MM.1S (cell line): ENCODE measurements at regions not wholly inside any gene's neighbourhood (a gene's known extent, or its start where the extent isn't known, plus 50 kb on each side); places are given as distances from the start of the nearest gene placed in this dataset.

Experiments
- CTCF ChIP-seq: fragments of 300-600 bp; sonication (generic); IDR thresholded peaks from 2 replicates; pipeline ENCODE4 v1.5.1; 2016; ENCODE audit warnings: antibody characterized with exemption, low read length, mixed read lengths
- EZH2 ChIP-seq: fragments of 300-600 bp; sonication (generic); optimal IDR thresholded peaks from 2 replicates; pipeline ENCODE3; 2017; ENCODE audit warnings: low read depth, mild to moderate bottlenecking, antibody characterized with exemption, low read length, mixed read lengths
- EZH2phosphoT487 ChIP-seq: fragments of 300-600 bp; sonication (generic); IDR thresholded peaks from 2 replicates; pipeline ENCODE4 v1.6.1; 2018; ENCODE audit warnings: antibody characterized with exemption, low read length

- TF ChIP-seq CTCF (no peak), EZH2 (no peak), EZH2phosphoT487 (no peak)
These were observed 2055.1 kb upstream of the WWC1 start for GRCh38 chr5:166236327-166236726.
